IMR-90 (cell line): ENCODE measurements at regions not wholly inside any gene's neighbourhood (a gene's known extent, or its start where the extent isn't known, plus 50 kb on each side); places are given as distances from the start of the nearest gene placed in this dataset.
"Not testable (repeated sequence)": the region's sequence is repeated elsewhere in the genome, so short reads cannot be mapped to it uniquely, and the experiment has no call there.

ENCODE experiments used
- ATAC-seq: fragments of 200-7000 bp; cut with Tn5 transposase; 2 replicates; pipeline ENCODE4 v1.9.1; 2020; ENCODE audit warnings: low read depth, mild to moderate bottlenecking, moderate library complexity
- BruUV-seq: library from RNA; stranded (reverse); fragments of 400-500 nt; replicated peaks from 2 replicates; lab custom pipeline; 2021; lab: Mats Ljungman, UMichigan
- CTCF ChIA-PET: fragments of 300-600 bp; formaldehyde crosslinking; extraction: SDS; loops from one replicate; lab custom pipeline; 2021; ENCODE audit warnings: antibody characterized with exemption; lab: Yijun Ruan, JAX
- POLR2A ChIA-PET: fragments of 300-600 bp; sonication (Branson Sonifier 250); formaldehyde crosslinking; loops from one replicate; lab custom pipeline; 2022; ENCODE audit warnings: antibody characterized with exemption; ENCODE audit not compliant: unreplicated experiment; lab: Charles Lee
- DNase-seq: peaks from one replicate; pipeline ENCODE4 v3.0.0; 2013
- H2AFZ ChIP-seq: replicated peaks from 2 replicates; pipeline ENCODE3; 2013; ENCODE audit warnings: low read length, mild to moderate bottlenecking; ENCODE audit not compliant: poor library complexity
- H2AK5ac ChIP-seq: 2 replicates; pipeline ENCODE4 v1.6.1; 2013; ENCODE audit warnings: low read depth, low read length, inconsistent platforms
- H2AK9ac ChIP-seq: replicated peaks from 2 replicates; pipeline ENCODE3; 2013; ENCODE audit warnings: mild to moderate bottlenecking, low read depth, low read length, moderate library complexity; ENCODE audit not compliant: poor library complexity
- H2BK120ac ChIP-seq: 2 replicates; pipeline ENCODE4 v1.6.1; 2013; ENCODE audit warnings: low read depth, low read length, inconsistent platforms
- H2BK15ac ChIP-seq: 3 replicates; pipeline ENCODE4 v1.6.1; 2013; ENCODE audit warnings: low read depth, low read length, inconsistent platforms
- H2BK20ac ChIP-seq: 2 replicates; pipeline ENCODE4 v1.6.1; 2013; ENCODE audit warnings: low read depth, mild to moderate bottlenecking, inconsistent platforms, low read length, moderate library complexity
- H2BK5ac ChIP-seq: 2 replicates; pipeline ENCODE4 v1.6.1; 2013; ENCODE audit warnings: mild to moderate bottlenecking, low read depth, low read length, inconsistent platforms; ENCODE audit not compliant: poor library complexity, severe bottlenecking
- H3K14ac ChIP-seq: replicated peaks from 2 replicates; pipeline ENCODE4 v1.6.1; 2013; ENCODE audit warnings: low read depth, low read length, inconsistent platforms
- H3K18ac ChIP-seq: 2 replicates; pipeline ENCODE4 v1.6.1; 2013; ENCODE audit warnings: low read depth, low read length, control low read depth
- H3K23ac ChIP-seq: 2 replicates; pipeline ENCODE4 v1.6.1; 2013; ENCODE audit warnings: low read depth, low read length, inconsistent platforms
- H3K27ac ChIP-seq: 2 replicates; pipeline ENCODE4 v1.5.1; 2013; ENCODE audit warnings: mild to moderate bottlenecking, control low read depth, low read length; ENCODE audit not compliant: insufficient read depth
- H3K27me3 ChIP-seq: 2 replicates; pipeline ENCODE4 v1.6.1; 2013; ENCODE audit warnings: low read length; ENCODE audit not compliant: control insufficient read depth, insufficient read depth
- H3K36me3 ChIP-seq: 2 replicates; pipeline ENCODE4 v1.6.1; 2013; ENCODE audit warnings: low read length, mixed read lengths; ENCODE audit not compliant: control insufficient read depth, insufficient read depth
- H3K4ac ChIP-seq: 2 replicates; pipeline ENCODE4 v1.6.1; 2013; ENCODE audit warnings: low read depth, low read length, inconsistent platforms
- H3K4me1 ChIP-seq: 2 replicates; pipeline ENCODE4 v1.6.1; 2013; ENCODE audit warnings: low read length, mixed read lengths; ENCODE audit not compliant: control insufficient read depth, insufficient read depth
- H3K4me2 ChIP-seq: 2 replicates; pipeline ENCODE4 v1.6.1; 2013; ENCODE audit warnings: low read depth, mild to moderate bottlenecking, control low read depth, low read length, moderate library complexity
- H3K4me3 ChIP-seq: 2 replicates; pipeline ENCODE4 v1.5.1; 2013; ENCODE audit warnings: low read depth, mild to moderate bottlenecking, control low read depth, low read length, moderate library complexity; ENCODE audit not compliant: insufficient read depth
- H3K56ac ChIP-seq: 2 replicates; pipeline ENCODE4 v1.6.1; 2013; ENCODE audit warnings: low read length, inconsistent platforms; ENCODE audit not compliant: insufficient read depth; ENCODE audit errors: extremely low read depth
- H3K79me1 ChIP-seq, 2 experiments: 2 replicates each; pipeline ENCODE4 v1.6.1; 2013; ENCODE audit warnings: low read length in 2 of 2, inconsistent platforms in 1 of 2, low read depth in 1 of 2
- H3K9ac ChIP-seq: 2 replicates; pipeline ENCODE4 v1.6.1; 2013; ENCODE audit warnings: low read depth, low read length, control low read depth
- H3K9me1 ChIP-seq: 2 replicates; pipeline ENCODE4 v1.6.1; 2013; ENCODE audit warnings: low read length, inconsistent platforms; ENCODE audit not compliant: insufficient read depth
- H3K9me3 ChIP-seq: 2 replicates; pipeline ENCODE4 v1.6.1; 2013; ENCODE audit warnings: low read length; ENCODE audit not compliant: control insufficient read depth, insufficient read depth
- H4K20me1 ChIP-seq: 2 replicates; pipeline ENCODE4 v1.6.1; 2013; ENCODE audit warnings: low read length, inconsistent platforms; ENCODE audit not compliant: insufficient read depth
- H4K5ac ChIP-seq: 2 replicates; pipeline ENCODE4 v1.6.1; 2013; ENCODE audit warnings: mild to moderate bottlenecking, low read depth, low read length, control low read depth
- H4K8ac ChIP-seq, 2 experiments: 2 replicates each; pipeline ENCODE4 v1.6.1; 2013; ENCODE audit warnings: low read depth in 2 of 2, low read length in 2 of 2, control low read depth in 1 of 2, inconsistent platforms in 1 of 2
- H4K91ac ChIP-seq: 2 replicates; pipeline ENCODE4 v1.6.1; 2013; ENCODE audit warnings: low read depth, low read length, inconsistent platforms; ENCODE audit not compliant: insufficient read depth
- MAFK ChIP-seq: IDR thresholded peaks from 2 replicates; pipeline ENCODE4 v1.6.1; 2012; ENCODE audit warnings: low read depth, low read length, improper control_type of control experiment
- WGBS, 2 experiments: methylation state at CpG; one replicate each; pipeline versions ENCODE4 v1.1.5 to v1.1.7; 2013; ENCODE audit warnings: missing lambda C conversion rate in 2 of 2; ENCODE audit not compliant: insufficient read length in 1 of 2; ENCODE audit errors: extremely low coverage in 2 of 2; 5-methylcytosine and 5-hydroxymethylcytosine counted together
- dilution Hi-C: fragments of 300-500 bp; cut with HindIII; formaldehyde crosslinking; loops from one replicate; pipeline ENCODE4 v1.14.3; 2018; ENCODE audit warnings: low sequenced_read_pairs; ENCODE audit not compliant: unreplicated experiment
- in situ Hi-C: fragments of 300-500 bp; cut with MboI; formaldehyde crosslinking; loops from 3 replicates; pipeline ENCODE4 v1.14.3; 2019; ENCODE audit warnings: low sequenced_read_pairs, inconsistent platforms, mixed read lengths
- intact Hi-C: fragments of 100-400 bp; cut with micrococcal nuclease; formaldehyde crosslinking; loops from 2 replicates; pipeline ENCODE4 v1.10.0; 2022

GRCh38 chr7:93022931-93023478 lies 94.8 kb downstream of the SAMD9 start:
- H3K4me3 ChIP-seq, H4K91ac ChIP-seq, H2AK9ac ChIP-seq, H2AFZ ChIP-seq, H3K56ac ChIP-seq, H3K9ac ChIP-seq, H3K79me1 ChIP-seq, H4K5ac ChIP-seq, CTCF ChIA-PET, H3K23ac ChIP-seq, H2BK120ac ChIP-seq, H3K4me2 ChIP-seq, H3K14ac ChIP-seq, H3K36me3 ChIP-seq, DNase-seq, intact Hi-C loops, H3K4ac ChIP-seq, dilution Hi-C loops, BruUV-seq, H3K9me1 ChIP-seq, H4K20me1 ChIP-seq, in situ Hi-C loops, ATAC-seq, H3K27me3 ChIP-seq, H2BK5ac ChIP-seq, H2BK20ac ChIP-seq, H2AK5ac ChIP-seq, H3K27ac ChIP-seq, H3K9me3 ChIP-seq, H2BK15ac ChIP-seq, H4K8ac ChIP-seq, H3K18ac ChIP-seq: not testable (repeated sequence)
- no CpG with 5 or more reads among the region's 6 CpGs for WGBS, 2 experiments
- POLR2A ChIA-PET = interaction anchor here (0.7 kb wide), 1 partner anchor 73 kb away, joined by 3 read pairs; no protein-coding TSS in a partner anchor
- H3K4me1 ChIP-seq = peaks cover 11% of the 10 kb centered on the region
- TF ChIP-seq MAFK = 0 out of 2 replicates have a peak, but pooled peaks have one; percentile 7
